GM18502 (cell line): ENCODE measurements at regions not wholly inside any gene's neighbourhood (a gene's known extent, or its start where the extent isn't known, plus 50 kb on each side); places are given as distances from the start of the nearest gene placed in this dataset.

Experiments used
- ATAC-seq: cut with Tn5 transposase; IDR thresholded peaks from one replicate; pipeline ENCODE4 v1.9.1; 2021; ENCODE audit warnings: mild to moderate bottlenecking; ENCODE audit not compliant: unreplicated experiment, poor library complexity

- no peak for ATAC-seq
These were observed 251.5 kb downstream of the TXNL1 start for GRCh38 chr18:56386856-56387255.

GRCh38 chr18:56383349-56383748, 255.0 kb downstream of the TXNL1 start:
- ATAC-seq = no peak

- ATAC-seq = no peak
These were observed 255.9 kb downstream of the TXNL1 start for GRCh38 chr18:56382541-56382940.

- no peak for ATAC-seq
These were observed 257.2 kb downstream of the TXNL1 start for GRCh38 chr18:56381196-56381595.

GRCh38 chr18:56380685-56381084, 257.7 kb downstream of the TXNL1 start:
- no peak for ATAC-seq

- ATAC-seq = no peak
These were observed 259.1 kb downstream of the TXNL1 start for GRCh38 chr18:56379256-56379655.

- ATAC-seq = no peak
These were observed 261.2 kb downstream of the TXNL1 start for GRCh38 chr18:56377231-56377630.

GRCh38 chr18:56374007-56374655, 264.3 kb downstream of the TXNL1 start:
- ATAC-seq = no peak

- no peak for ATAC-seq
These were observed 264.8 kb downstream of the TXNL1 start for GRCh38 chr18:56373601-56374000.

GRCh38 chr18:56368066-56368465, 270.3 kb downstream of the TXNL1 start:
- no peak for ATAC-seq

GRCh38 chr18:56358608-56359280, 279.6 kb downstream of the TXNL1 start:
- no peak for ATAC-seq

- ATAC-seq = no peak
These were observed 284.6 kb downstream of the TXNL1 start for GRCh38 chr18:56353663-56354260.

GRCh38 chr18:56351911-56352500, 286.4 kb downstream of the TXNL1 start:
- ATAC-seq = no peak

- no peak for ATAC-seq
These were observed 300.9 kb downstream of the TXNL1 start for GRCh38 chr18:56337507-56337906.

GRCh38 chr18:56333839-56334238, 304.6 kb downstream of the TXNL1 start:
- no peak for ATAC-seq

- ATAC-seq = no peak
These were observed 305.2 kb downstream of the TXNL1 start for GRCh38 chr18:56333146-56333545.

- ATAC-seq = no peak
These were observed 306.0 kb downstream of the TXNL1 start for GRCh38 chr18:56332371-56332770.

- no peak for ATAC-seq
These were observed 307.9 kb downstream of the TXNL1 start for GRCh38 chr18:56330366-56331110.

GRCh38 chr18:56329536-56329935, 308.9 kb downstream of the TXNL1 start:
- ATAC-seq = no peak

GRCh38 chr18:56327191-56327885, 311.1 kb downstream of the TXNL1 start:
- ATAC-seq = no peak
